GM23338 (cell line): ENCODE measurements at regions not wholly inside any gene's neighbourhood (a gene's known extent, or its start where the extent isn't known, plus 50 kb on each side); places are given as distances from the start of the nearest gene placed in this dataset.

Source experiments
- CTCF ChIP-seq, 2 experiments: fragments of 200-600 bp in 1 of 2; sonication (generic) in 1 of 2; conservative IDR thresholded peaks; 2 replicates each; pipeline versions ENCODE4 v1.5.1 to v1.6.1; 2016 to 2017; ENCODE audit warnings: antibody characterized with exemption in 2 of 2, low read depth in 2 of 2, mild to moderate bottlenecking in 2 of 2, moderate library complexity in 1 of 2
- EZH2 ChIP-seq: fragments of 200-600 bp; sonication (generic); IDR thresholded peaks from one replicate; pipeline ENCODE4 v1.8.0; 2017; ENCODE audit warnings: antibody characterized with exemption, mild to moderate bottlenecking, low read depth; ENCODE audit not compliant: unreplicated experiment
- POLR2AphosphoS5 ChIP-seq: IDR thresholded peaks from 2 replicates; pipeline ENCODE4 v1.6.1; 2016; ENCODE audit warnings: antibody characterized with exemption, low read depth

GRCh38 chr3:157754451-157754850, 251.2 kb upstream of the VEPH1 start:
- TF ChIP-seq CTCF (conservative IDR thresholded peaks at IDR 0.05; ENCODE audit: low read depth in 2 of 2) (no peak), POLR2AphosphoS5 (no peak), EZH2 (no peak)
